Fibroblast of skin of right quadriceps (primary cell): ENCODE measurements at regions not wholly inside any gene's neighbourhood (a gene's known extent, or its start where the extent isn't known, plus 50 kb on each side); places are given as distances from the start of the nearest gene placed in this dataset.
A peak's percentile ranks its signal among the peaks of the same experiment; 100 is the strongest.
"Not testable (repeated sequence)": the region's sequence is repeated elsewhere in the genome, so short reads cannot be mapped to it uniquely, and the experiment has no call there.

Source experiments
- DNase-seq: peaks from one replicate; pipeline ENCODE4 v3.0.0-alpha.2; 2013

DNA sequence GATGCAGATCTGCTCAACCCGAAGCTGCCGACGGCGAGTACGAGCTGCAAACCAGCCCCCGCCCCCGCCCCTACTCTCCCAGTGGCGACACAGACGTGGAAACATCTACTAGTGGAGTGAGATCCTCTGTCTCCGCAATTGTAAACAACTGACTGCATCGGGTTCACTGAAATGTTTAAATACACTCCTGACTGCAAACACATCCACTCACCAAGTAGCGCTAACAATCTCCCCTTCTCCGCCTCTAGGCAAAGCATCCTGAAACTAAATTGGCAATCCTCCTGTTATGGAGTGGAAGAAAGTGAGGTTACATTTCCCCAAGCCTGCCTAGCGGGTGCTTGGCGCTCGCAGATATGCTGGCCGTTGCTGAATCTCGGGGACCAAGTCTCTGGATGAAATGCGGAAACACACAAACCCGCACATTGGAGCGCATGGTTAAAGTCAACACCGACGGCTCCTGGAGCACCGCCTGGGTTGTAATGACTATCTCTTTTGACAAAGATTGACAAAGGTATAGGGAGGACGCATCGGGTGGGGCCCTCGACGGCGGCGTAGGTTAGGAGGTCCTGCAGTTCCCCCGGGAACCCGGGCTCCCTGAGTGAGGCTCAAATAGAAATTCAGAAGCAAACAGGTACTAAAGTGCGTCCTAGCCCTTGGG, 117.0 kb upstream of the TEX13C start:
- no peak for DNase-seq

DNA sequence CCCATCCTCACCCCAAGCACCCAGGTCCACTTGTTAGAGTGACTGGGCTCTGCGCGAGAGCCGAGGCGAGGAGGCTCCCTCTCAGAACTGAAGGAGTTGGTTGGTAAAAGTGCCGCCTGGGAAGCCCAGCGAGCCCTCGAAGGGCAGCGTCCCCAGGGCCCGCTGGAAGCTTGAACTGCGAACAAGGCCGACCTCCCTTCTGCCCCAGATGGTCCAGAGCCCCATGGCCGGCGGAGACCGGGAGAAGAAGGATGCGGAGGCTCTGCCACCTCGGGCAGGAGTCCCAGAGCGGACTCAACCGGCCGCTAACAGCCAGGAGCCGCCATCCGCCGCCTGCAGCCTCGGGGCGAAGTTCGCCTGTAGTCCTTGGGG, 116.3 kb upstream of the TEX13C start:
- DNase-seq: no peak

DNA sequence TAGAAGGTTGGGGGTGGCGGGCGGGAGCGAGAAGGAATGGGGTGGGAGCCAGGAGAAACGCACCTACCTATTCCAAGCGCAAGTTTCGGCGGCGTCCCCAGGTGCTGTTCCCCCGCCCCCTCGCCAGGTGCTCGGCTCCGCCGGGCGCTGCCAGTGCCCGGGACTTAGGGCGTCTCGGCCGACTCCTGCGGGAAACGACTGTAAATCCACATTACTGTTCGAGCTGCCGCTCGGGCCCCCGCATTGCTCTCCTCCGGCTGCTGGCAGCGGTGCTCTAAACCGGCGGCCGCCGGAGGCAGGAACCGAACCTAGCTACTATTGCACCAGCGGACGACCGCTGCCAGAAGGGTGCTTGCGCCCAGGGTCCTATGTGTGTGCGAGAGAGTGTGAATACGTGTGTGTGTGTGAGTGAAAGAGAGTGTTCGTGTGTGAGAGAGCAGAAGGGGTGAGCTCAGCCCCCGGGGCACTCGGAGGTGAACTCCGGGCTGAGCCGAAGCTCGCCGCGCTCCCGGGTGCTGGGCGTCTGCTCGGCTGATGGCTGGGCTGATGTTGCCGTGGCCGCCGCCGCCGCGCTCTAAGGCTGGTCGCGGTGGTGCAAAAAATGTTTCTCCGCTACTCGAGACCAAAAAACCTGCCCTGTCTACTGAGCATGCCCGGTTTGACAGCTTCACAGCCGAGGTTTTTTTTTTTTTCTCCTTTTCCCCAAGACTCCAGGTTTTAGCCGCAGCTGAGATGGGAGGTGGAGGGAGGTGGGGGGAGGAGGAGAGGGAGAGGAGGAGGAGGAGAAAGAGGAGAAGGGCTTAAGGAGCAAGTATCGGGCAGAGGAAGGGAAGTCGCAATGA, 115.7 kb upstream of the TEX13C start:
- peak; percentile 59 for DNase-seq

GRCh38 chrX:125204681-125205132, 115.0 kb upstream of the TEX13C start:
- DNase-seq: peak; percentile 3

DNA sequence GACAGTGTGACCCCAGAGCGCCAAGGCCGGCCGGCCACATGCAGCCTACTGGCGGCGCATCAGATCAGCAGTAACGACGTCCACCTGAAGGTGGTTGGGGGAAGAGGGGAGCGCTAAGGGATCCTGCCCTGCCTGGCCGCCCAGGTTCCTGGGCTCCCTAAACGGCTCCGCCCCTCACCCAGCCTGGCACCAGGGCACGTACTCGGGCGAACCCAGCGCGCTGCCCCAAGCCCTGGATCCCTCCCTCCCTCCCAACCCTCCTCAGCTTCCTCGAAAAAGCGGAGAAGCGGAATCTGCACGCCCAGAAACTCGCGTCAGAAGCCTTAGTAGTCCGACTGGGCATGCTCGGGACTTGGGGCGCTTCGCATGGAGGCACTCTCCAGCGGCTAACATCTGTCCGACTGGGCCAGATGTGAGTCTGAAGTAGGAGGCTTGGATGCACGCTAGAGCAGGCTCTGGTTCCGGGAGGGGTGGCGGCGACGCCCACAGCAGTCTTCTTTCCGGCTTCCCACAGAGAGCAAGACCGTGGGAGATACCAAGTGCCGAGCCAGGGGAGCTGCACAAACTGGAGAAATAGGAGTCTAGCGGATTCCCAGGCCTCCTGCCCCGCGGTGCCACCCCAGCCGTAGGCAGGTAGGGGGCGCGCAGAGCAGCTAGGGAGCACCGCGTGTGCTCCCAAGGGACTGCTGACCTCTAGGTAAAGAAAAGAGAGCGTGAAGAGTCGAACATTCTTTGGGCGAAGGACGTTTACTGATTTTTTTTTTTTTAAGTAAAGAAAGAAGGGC, 114.3 kb upstream of the TEX13C start:
- peak; percentile 65 for DNase-seq

- peak; percentile 10 for DNase-seq
These were observed 113.6 kb upstream of the TEX13C start for GRCh38 chrX:125205918-125206665.

GRCh38 chrX:125210146-125210545, 109.5 kb upstream of the TEX13C start:
- DNase-seq: no peak

DNA sequence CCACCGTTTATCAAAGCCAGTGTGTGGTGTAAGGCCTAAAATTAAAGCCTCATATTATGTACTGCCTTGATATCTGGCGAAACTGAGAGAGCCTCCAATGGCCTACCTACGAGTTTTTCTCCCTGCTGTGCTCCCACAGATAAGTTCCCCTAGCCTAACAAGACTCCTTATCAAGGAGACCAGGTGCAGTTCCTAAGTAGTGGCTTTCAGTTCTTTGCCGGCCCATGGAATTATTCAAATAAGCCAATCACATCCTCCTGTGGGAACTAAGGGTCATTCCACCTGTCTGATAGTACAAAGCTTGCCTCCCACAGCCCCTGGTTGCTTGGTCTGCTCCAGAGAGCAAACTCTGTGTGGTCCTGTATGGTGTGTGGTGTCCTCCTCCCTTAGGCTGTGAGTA, 99.8 kb upstream of the TEX13C start:
- DNase-seq: no peak

DNA sequence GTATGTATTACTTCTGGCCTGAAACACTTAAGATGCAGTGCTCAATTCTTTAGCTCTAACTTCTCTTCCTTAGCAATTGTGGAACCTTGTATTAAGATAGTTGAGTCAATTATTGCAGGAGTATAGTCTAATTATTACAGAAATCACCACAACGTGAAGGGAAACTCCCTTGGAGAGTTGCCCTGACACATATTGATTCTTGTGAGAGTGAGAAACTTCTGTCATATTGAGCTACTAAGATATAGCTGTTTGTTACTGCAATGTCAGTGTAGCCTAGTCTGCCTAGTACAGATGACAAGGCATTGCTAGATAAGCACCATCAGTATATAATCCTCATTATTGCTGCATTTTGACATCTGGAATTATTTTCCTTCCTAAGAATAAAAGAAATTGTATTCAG, 82.7 kb upstream of the TEX13C start:
- no peak for DNase-seq

- DNase-seq: no peak
These were observed 70.7 kb upstream of the TEX13C start for GRCh38 chrX:125248931-125249330.

DNA sequence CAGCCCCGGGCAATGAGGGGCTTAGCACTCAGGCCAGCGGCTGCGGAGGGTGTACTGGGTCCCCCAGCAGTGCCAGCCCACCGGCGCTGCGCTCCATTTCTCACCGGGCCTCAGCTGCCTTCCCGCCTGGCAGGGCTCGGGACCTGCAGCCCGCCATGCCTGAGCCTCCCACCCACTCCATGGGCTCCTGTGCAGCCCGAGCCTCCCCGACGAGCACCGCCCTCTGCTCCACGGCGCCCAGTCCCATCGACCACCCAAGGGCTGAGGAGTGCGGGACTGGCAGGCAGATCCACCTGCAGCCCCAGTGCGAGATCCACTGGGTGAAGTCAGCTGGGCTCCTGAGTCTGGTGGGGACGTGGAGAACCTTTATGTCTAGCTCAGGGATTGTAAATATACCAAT, 63.9 kb upstream of the TEX13C start:
- DNase-seq: not testable (repeated sequence)

DNA sequence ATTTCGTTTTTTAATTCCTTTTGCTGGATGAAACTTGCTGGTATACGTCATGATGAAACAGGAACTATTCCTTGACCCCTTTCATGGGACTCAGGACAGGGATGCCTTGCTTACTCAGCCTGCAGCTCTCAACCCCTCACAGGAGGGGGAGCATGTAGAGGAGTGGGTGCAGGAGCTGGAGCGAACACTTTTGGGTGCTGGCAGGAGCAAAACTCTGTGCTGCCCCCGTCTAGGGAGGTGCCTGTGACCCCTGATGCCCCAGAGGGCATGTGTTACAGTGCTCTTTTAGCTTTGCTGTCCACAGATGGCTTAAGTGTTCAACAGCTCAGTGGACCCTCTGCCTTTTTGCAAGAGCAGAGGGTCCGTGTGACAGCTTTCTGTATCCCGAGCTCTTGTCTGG, 56.8 kb upstream of the TEX13C start:
- DNase-seq: no peak

DNA sequence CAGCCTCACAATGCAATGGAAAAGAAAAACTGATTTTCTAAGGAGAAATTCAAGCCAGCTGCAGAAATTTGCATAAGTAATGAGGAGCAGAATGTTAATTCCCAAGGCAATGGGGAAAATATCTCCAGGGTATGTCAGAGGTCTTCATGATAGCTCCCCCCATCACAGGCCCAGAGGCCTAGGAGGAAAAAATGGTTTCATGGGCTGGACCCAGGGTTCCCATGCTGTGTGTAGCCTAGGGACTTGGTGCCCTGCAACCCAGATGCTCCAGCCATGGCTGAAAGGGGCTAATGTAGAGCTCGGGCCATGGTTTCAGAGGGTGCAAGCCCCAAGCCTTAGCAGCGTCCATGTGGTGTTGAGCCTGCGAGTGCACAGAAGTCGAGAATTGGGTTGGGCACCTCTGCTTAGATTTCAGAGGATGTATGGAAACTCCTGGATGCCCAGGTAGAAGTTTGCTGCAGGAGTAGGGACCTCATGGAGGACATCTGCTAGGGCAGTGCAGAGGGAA, 53.5 kb upstream of the TEX13C start:
- no peak for DNase-seq
